ENCODE measurements at regions not wholly inside any gene's neighbourhood (a gene's known extent, or its start where the extent isn't known, plus 50 kb on each side); places are given as distances from the start of the nearest gene placed in this dataset.

DNA sequence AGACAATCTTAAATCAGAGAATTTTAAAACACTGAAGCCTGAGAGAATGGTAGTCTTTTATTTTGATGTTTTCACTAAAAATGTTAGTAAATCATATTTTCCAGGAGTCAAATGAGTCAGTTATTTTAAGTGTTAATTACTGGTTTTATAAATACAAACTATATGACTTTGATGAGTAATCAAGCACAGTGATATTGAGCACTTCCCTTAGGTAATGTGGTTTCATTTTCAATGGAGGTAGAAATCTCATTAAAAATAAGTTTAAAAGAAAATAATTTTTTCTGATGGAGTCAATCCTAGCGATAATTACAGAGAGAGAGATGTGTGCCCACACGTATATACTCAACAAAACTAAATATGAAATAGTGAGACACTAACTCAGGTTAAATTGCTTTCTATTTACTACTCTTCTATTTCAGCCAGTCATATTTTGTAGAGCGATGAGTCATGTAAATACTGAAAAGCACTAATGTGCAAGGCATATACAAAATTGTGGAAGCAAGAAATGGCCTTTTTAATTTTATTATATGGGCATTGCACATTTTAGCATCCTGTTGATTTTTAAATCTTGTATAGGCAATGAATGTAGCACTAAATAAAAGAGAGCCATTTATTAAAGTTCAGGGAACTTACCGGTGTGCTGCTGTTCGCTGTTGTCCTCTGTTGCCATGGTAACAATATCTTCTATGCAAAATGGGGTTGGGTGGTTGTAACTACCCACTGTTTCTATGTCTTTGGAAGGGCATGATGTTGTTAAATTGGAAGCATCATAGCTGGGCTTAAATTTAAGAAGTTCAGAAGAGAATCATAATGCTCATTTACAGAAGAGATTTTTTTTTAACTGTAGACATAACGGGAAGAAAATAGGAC, 513.7 kb downstream of the TLL1 start:
- TF ChIP-seq, protein P1, sequence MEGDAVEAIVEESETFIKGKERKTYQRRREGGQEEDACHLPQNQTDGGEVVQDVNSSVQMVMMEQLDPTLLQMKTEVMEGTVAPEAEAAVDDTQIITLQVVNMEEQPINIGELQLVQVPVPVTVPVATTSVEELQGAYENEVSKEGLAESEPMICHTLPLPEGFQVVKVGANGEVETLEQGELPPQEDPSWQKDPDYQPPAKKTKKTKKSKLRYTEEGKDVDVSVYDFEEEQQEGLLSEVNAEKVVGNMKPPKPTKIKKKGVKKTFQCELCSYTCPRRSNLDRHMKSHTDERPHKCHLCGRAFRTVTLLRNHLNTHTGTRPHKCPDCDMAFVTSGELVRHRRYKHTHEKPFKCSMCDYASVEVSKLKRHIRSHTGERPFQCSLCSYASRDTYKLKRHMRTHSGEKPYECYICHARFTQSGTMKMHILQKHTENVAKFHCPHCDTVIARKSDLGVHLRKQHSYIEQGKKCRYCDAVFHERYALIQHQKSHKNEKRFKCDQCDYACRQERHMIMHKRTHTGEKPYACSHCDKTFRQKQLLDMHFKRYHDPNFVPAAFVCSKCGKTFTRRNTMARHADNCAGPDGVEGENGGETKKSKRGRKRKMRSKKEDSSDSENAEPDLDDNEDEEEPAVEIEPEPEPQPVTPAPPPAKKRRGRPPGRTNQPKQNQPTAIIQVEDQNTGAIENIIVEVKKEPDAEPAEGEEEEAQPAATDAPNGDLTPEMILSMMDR (IDR thresholded peaks at IDR 0.05) = no peak
- TF ChIP-seq POLR2AphosphoS5 (IDR thresholded peaks at IDR 0.05) = no peak

Data from esophagus muscularis mucosa (tissue), 3 donors.